ENCODE measurements at regions not wholly inside any gene's neighbourhood (a gene's known extent, or its start where the extent isn't known, plus 50 kb on each side); places are given as distances from the start of the nearest gene placed in this dataset.

DNA sequence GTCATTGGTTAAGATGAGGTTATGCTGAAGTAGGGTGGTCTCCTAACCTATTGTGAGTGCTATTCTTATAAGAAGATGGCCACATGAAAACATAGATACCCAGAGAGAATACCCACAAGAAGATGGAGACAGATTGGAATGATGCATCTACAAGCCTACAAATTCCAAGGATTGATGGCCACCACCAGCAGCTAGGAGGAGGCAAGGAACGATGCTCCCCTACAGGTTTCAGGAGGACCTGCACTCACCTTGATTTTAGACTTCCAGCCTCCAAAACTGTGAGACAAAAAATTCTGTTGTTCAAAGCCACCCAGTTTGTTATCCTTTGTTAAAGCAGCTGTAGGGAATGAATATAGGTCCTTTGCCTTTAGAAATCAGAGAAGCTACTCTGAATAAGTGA, 227.4 kb downstream of the NEDD1 start:
- TF ChIP-seq, protein P1, sequence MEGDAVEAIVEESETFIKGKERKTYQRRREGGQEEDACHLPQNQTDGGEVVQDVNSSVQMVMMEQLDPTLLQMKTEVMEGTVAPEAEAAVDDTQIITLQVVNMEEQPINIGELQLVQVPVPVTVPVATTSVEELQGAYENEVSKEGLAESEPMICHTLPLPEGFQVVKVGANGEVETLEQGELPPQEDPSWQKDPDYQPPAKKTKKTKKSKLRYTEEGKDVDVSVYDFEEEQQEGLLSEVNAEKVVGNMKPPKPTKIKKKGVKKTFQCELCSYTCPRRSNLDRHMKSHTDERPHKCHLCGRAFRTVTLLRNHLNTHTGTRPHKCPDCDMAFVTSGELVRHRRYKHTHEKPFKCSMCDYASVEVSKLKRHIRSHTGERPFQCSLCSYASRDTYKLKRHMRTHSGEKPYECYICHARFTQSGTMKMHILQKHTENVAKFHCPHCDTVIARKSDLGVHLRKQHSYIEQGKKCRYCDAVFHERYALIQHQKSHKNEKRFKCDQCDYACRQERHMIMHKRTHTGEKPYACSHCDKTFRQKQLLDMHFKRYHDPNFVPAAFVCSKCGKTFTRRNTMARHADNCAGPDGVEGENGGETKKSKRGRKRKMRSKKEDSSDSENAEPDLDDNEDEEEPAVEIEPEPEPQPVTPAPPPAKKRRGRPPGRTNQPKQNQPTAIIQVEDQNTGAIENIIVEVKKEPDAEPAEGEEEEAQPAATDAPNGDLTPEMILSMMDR (IDR thresholded peaks at IDR 0.05), result no peak
- TF ChIP-seq POLR2A (IDR thresholded peaks at IDR 0.05), result no peak
